ENCODE measurements at regions not wholly inside any gene's neighbourhood (a gene's known extent, or its start where the extent isn't known, plus 50 kb on each side); places are given as distances from the start of the nearest gene placed in this dataset.
"Not testable (repeated sequence)": the region's sequence is repeated elsewhere in the genome, so short reads cannot be mapped to it uniquely, and the experiment has no call there.

- no peak for TF ChIP-seq CTCF (IDR thresholded peaks at IDR 0.05; ENCODE audit: insufficient read depth, low read length, poor library complexity, severe bottlenecking)
- Histone ChIP-seq H3K27me3 (replicated peaks; ENCODE audit: control insufficient read depth, insufficient read depth, low read length) (no peaks in the 10 kb centered on the region), H3K36me3 (ENCODE audit: control insufficient read depth, insufficient read depth, low read length) (no peaks in the 10 kb centered on the region), H3K4me3 (replicated peaks; ENCODE audit: low read depth, low read length) (no peak overlapping the region)
- DNase-seq (ENCODE audit: extremely low read depth, insufficient read length): no peak
These were observed 795.1 kb upstream of the HS3ST5 start for GRCh38 chr6:115137910-115138309.

- no peaks in the 10 kb centered on the region for H3K36me3 ChIP-seq (ENCODE audit: control insufficient read depth, insufficient read depth, low read length)
- TF ChIP-seq CTCF (IDR thresholded peaks at IDR 0.05; ENCODE audit: insufficient read depth, low read length, poor library complexity, severe bottlenecking): no peak
- H3K4me3 ChIP-seq (replicated peaks; ENCODE audit: low read depth, low read length): no peak overlapping the region
- H3K27me3 ChIP-seq (replicated peaks; ENCODE audit: control insufficient read depth, insufficient read depth, low read length): no peaks in the 10 kb centered on the region
- no peak for DNase-seq (ENCODE audit: extremely low read depth, insufficient read length)
These were observed 791.0 kb upstream of the HS3ST5 start for GRCh38 chr6:115133790-115134189.

- Histone ChIP-seq H3K4me3 (replicated peaks; ENCODE audit: low read depth, low read length) (no peak overlapping the region), H3K27me3 (replicated peaks; ENCODE audit: control insufficient read depth, insufficient read depth, low read length) (no peaks in the 10 kb centered on the region), H3K36me3 (ENCODE audit: control insufficient read depth, insufficient read depth, low read length) (no peaks in the 10 kb centered on the region)
- TF ChIP-seq CTCF (IDR thresholded peaks at IDR 0.05; ENCODE audit: insufficient read depth, low read length, poor library complexity, severe bottlenecking): no peak
- DNase-seq (ENCODE audit: extremely low read depth, insufficient read length): no peak
These were observed 789.1 kb upstream of the HS3ST5 start for GRCh38 chr6:115131709-115132490.

- not testable (repeated sequence) for H3K36me3 ChIP-seq (ENCODE audit: control insufficient read depth, insufficient read depth, low read length); H3K27me3 ChIP-seq (replicated peaks; ENCODE audit: control insufficient read depth, insufficient read depth, low read length); H3K4me3 ChIP-seq (replicated peaks; ENCODE audit: low read depth, low read length); DNase-seq (ENCODE audit: extremely low read depth, insufficient read length)
These were observed 778.7 kb upstream of the HS3ST5 start for GRCh38 chr6:115121513-115121912.

GRCh38 chr6:115120391-115120790 is 777.6 kb upstream of the HS3ST5 start:
- H3K36me3 ChIP-seq (ENCODE audit: control insufficient read depth, insufficient read depth, low read length): no peaks in the 10 kb centered on the region
- no peak overlapping the region for H3K4me3 ChIP-seq (replicated peaks; ENCODE audit: low read depth, low read length)
- no peak for TF ChIP-seq CTCF (IDR thresholded peaks at IDR 0.05; ENCODE audit: insufficient read depth, low read length, poor library complexity, severe bottlenecking)
- no peak for DNase-seq (ENCODE audit: extremely low read depth, insufficient read length)
- H3K27me3 ChIP-seq (replicated peaks; ENCODE audit: control insufficient read depth, insufficient read depth, low read length): no peaks in the 10 kb centered on the region

- TF ChIP-seq CTCF (IDR thresholded peaks at IDR 0.05; ENCODE audit: insufficient read depth, low read length, poor library complexity, severe bottlenecking): no peak
- H3K4me3 ChIP-seq (replicated peaks; ENCODE audit: low read depth, low read length): no peak overlapping the region
- no peaks in the 10 kb centered on the region for H3K27me3 ChIP-seq (replicated peaks; ENCODE audit: control insufficient read depth, insufficient read depth, low read length)
- DNase-seq (ENCODE audit: extremely low read depth, insufficient read length): no peak
- no peaks in the 10 kb centered on the region for H3K36me3 ChIP-seq (ENCODE audit: control insufficient read depth, insufficient read depth, low read length)
These were observed 748.6 kb upstream of the HS3ST5 start for GRCh38 chr6:115091461-115091860.
